ENCODE measurements at regions not wholly inside any gene's neighbourhood (a gene's known extent, or its start where the extent isn't known, plus 50 kb on each side); places are given as distances from the start of the nearest gene placed in this dataset.

DNA sequence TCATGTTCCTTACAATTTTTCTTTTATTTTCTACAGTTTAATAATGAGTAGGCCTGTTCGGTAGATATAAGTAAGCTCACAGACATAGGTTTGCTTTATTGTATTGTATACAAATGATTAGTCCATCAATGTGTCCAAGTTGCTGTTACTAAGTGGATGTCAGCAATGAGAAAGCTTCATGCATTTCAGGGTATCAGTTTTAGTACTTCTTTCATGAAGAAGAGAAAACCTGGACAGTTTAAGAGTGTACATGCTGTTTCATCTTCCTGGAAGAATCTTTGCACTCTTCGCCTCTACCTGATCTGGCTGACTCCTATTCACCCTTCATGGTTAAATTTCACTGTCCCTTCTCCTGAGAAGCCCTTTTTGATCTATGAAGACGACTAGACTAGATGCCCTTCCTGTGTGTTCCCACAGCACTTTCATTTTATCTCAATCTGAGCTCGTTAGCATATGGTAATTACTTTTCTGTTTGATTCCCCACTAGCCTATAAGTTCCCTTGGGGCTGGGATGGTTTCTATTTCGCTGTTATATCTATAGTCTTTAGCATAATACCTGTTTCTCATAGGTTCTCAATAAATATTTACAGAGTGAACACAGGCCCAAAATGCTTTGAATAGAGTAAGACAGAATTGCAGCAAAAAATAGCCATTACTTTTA, 70.7 kb downstream of the CETN3 start:
- TF ChIP-seq, protein P1, sequence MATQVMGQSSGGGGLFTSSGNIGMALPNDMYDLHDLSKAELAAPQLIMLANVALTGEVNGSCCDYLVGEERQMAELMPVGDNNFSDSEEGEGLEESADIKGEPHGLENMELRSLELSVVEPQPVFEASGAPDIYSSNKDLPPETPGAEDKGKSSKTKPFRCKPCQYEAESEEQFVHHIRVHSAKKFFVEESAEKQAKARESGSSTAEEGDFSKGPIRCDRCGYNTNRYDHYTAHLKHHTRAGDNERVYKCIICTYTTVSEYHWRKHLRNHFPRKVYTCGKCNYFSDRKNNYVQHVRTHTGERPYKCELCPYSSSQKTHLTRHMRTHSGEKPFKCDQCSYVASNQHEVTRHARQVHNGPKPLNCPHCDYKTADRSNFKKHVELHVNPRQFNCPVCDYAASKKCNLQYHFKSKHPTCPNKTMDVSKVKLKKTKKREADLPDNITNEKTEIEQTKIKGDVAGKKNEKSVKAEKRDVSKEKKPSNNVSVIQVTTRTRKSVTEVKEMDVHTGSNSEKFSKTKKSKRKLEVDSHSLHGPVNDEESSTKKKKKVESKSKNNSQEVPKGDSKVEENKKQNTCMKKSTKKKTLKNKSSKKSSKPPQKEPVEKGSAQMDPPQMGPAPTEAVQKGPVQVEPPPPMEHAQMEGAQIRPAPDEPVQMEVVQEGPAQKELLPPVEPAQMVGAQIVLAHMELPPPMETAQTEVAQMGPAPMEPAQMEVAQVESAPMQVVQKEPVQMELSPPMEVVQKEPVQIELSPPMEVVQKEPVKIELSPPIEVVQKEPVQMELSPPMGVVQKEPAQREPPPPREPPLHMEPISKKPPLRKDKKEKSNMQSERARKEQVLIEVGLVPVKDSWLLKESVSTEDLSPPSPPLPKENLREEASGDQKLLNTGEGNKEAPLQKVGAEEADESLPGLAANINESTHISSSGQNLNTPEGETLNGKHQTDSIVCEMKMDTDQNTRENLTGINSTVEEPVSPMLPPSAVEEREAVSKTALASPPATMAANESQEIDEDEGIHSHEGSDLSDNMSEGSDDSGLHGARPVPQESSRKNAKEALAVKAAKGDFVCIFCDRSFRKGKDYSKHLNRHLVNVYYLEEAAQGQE (IDR thresholded peaks at IDR 0.05; ENCODE audit: insufficient read depth in 1 of 2, low read depth in 2 of 2, low read length in 1 of 2) = no peak
- no peak for TF ChIP-seq POLR2AphosphoS5 (IDR thresholded peaks at IDR 0.05; ENCODE audit: low read depth, low read length)
- TF ChIP-seq, protein P2, sequence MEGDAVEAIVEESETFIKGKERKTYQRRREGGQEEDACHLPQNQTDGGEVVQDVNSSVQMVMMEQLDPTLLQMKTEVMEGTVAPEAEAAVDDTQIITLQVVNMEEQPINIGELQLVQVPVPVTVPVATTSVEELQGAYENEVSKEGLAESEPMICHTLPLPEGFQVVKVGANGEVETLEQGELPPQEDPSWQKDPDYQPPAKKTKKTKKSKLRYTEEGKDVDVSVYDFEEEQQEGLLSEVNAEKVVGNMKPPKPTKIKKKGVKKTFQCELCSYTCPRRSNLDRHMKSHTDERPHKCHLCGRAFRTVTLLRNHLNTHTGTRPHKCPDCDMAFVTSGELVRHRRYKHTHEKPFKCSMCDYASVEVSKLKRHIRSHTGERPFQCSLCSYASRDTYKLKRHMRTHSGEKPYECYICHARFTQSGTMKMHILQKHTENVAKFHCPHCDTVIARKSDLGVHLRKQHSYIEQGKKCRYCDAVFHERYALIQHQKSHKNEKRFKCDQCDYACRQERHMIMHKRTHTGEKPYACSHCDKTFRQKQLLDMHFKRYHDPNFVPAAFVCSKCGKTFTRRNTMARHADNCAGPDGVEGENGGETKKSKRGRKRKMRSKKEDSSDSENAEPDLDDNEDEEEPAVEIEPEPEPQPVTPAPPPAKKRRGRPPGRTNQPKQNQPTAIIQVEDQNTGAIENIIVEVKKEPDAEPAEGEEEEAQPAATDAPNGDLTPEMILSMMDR (IDR thresholded peaks at IDR 0.05) = no peak
